ENCODE measurements at regions not wholly inside any gene's neighbourhood (a gene's known extent, or its start where the extent isn't known, plus 50 kb on each side); places are given as distances from the start of the nearest gene placed in this dataset.

DNA sequence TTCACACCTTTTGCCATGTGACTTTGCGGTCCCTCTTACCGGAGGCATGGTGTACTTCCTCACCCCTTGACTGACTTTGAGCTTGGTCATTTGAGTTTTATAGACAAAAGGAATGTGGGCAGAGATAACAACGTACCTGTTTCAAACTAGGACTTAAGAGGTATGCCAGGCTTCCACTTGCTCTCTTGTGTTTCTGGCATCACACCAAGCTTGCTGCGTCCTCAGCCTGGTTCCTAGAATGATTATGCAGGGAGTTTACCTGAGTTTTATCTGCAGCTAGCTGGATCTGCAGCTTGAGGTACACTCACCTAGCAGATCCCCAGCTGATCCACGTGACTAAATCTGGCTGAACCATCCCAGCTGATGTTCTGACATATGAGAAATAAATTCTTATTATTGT, 66.2 kb downstream of the PLK2 start:
- TF ChIP-seq, protein P1, sequence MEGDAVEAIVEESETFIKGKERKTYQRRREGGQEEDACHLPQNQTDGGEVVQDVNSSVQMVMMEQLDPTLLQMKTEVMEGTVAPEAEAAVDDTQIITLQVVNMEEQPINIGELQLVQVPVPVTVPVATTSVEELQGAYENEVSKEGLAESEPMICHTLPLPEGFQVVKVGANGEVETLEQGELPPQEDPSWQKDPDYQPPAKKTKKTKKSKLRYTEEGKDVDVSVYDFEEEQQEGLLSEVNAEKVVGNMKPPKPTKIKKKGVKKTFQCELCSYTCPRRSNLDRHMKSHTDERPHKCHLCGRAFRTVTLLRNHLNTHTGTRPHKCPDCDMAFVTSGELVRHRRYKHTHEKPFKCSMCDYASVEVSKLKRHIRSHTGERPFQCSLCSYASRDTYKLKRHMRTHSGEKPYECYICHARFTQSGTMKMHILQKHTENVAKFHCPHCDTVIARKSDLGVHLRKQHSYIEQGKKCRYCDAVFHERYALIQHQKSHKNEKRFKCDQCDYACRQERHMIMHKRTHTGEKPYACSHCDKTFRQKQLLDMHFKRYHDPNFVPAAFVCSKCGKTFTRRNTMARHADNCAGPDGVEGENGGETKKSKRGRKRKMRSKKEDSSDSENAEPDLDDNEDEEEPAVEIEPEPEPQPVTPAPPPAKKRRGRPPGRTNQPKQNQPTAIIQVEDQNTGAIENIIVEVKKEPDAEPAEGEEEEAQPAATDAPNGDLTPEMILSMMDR (conservative IDR thresholded peaks at IDR 0.05; ENCODE audit: low read depth, low read length): no peak
- no peak for TF ChIP-seq EZH2 (IDR thresholded peaks at IDR 0.05; ENCODE audit: borderline replicate concordance, low read depth, low read length, poor library complexity, severe bottlenecking)
